ENCODE measurements at regions not wholly inside any gene's neighbourhood (a gene's known extent, or its start where the extent isn't known, plus 50 kb on each side); places are given as distances from the start of the nearest gene placed in this dataset.

DNA sequence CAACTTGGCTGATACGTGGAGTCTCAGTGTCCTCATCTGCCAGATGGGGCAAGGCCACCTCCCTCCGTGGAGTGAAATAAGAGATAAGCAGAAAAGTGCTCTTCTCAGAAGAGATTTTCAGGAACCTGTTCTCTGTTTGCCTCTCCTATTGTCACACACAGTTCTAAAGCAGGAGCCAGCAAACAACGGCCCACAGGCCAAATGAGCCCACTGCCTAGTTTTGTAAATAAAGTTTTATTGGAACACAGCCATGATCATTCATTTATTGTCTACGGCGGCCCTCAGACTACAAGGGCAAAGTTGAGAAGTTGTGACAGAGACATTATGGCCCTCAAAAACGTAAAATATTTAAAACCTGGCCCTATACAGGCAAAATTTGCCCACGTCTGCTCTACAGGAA is 256.8 kb upstream of the IGF1R start:
- TF ChIP-seq KDM1A (IDR thresholded peaks at IDR 0.05; ENCODE audit: low read depth) (no peak), RCOR1 (IDR thresholded peaks at IDR 0.05; ENCODE audit: low read depth, low read length) (no peak)

Measured in A549 (cell line).